ENCODE measurements at regions not wholly inside any gene's neighbourhood (a gene's known extent, or its start where the extent isn't known, plus 50 kb on each side); places are given as distances from the start of the nearest gene placed in this dataset.
"Not testable (repeated sequence)": the region's sequence is repeated elsewhere in the genome, so short reads cannot be mapped to it uniquely, and the experiment has no call there.

DNA sequence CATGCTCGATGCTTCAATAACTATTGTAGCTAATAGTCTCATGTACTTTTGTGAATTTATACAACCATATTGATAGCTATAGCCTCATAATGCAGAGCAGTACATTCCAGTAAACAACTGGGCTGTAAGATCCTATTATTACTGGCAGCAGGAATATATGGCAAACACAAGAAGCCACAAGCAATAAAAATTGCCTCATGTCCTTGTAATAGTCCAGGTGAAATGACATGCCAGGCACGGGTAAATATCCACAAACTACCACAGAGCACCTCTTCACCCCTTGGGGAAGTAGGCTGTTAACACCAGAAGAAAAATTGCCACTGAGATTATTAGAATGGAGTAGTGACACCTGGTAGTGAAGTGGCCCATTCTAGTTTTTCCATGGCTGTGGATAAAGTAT, 158.3 kb downstream of the MTX2 start:
- no peak for DNase-seq

DNA sequence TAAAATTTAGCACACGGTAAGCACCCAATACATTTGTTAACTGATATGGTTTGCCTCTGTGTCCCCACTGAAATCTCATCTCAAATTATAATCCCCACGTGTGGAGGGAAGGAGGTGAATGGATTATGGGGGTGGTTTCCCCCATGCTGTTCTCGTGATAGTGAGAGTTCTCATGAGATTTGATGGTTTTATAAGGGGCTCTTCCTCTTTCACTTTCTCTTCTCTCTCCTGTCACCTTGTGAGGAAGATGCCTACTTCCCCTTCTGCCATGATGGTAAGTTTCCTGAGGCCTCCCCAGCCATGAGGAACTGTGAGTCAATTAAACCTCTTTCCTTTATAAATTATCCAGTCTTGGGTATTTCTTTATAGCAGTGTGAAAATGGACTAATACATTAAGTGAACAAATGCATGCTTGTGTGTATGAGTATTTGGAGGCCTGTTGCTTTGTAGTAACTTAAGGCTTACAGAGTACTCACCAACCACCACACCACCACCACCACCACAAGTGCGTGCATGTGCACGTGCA, 159.8 kb downstream of the MTX2 start:
- not testable (repeated sequence) for DNase-seq

DNA sequence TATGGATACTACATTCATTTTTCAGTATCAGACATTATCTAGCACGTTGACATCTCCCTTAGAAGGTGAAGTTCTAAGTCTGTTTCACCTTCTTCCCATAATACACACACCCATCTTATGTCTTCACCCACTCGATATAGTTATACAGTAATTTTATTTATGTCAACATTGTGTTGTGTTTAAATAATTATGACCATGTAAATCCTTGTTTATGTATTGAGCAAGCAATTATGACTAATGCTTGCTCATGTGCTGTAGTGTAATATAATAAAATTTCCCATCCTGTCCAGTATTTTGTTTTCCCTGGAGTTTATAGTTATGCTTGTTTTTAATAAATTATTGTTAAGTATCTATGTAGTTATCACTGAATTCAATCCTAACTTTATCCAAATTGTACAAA, 163.2 kb downstream of the MTX2 start:
- DNase-seq = no peak

DNA sequence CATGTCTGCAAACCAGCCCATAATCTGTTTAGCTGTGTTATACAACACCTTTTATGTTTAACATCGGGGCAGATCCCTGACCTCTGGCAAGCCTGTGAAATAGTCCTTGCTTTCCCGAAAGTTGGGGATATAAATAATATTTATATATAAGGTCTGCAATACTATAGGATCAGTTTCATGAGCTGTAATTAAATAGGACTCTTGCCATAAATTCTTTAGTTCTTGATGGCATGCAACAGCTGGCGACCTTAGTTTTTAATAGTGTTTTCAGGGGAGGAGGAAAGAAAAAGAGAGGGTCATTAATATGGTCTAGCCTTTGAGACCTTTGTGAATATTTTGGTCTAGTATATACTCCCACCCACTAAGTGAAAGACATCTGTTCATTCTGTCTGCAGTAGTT, 166.5 kb downstream of the MTX2 start:
- DNase-seq = no peak

DNA sequence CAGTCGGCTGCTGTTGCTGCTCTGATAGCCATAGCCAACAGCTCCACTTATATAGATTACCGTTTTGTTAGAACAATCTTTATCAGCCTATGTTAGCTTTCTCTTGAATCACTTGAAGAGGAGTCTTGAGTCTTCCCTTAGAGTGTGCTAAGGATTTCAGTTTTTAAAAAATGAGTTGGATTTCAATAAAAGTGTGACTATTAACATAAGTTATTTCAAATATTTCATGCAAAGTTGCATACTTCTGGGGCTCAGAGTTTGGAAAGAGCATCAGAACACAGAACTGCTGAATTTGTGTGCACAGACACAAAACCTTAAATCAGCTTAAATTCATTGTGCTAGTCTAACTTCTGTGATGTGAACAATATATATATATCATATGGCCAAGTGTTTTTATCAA, 174.7 kb downstream of the MTX2 start:
- DNase-seq = no peak

DNA sequence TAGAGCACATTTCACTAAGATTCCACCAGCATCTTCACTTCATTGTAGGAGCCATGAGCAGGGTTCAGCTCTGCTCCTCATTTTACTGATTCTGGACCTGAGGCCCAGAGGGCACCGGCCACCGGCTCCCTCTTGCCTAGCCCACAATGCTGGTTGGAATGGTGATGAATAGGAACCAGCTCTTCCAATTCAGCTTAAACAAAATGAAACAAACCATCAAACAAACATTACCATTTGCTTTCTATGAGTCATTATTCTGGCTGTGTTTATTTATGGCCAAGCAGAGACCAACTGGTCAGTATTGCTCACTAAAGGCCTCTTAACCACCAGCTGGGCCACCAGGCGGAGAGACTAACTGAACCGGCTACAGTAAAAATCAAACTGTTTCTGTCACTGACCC, 176.7 kb downstream of the MTX2 start:
- DNase-seq = no peak

DNA sequence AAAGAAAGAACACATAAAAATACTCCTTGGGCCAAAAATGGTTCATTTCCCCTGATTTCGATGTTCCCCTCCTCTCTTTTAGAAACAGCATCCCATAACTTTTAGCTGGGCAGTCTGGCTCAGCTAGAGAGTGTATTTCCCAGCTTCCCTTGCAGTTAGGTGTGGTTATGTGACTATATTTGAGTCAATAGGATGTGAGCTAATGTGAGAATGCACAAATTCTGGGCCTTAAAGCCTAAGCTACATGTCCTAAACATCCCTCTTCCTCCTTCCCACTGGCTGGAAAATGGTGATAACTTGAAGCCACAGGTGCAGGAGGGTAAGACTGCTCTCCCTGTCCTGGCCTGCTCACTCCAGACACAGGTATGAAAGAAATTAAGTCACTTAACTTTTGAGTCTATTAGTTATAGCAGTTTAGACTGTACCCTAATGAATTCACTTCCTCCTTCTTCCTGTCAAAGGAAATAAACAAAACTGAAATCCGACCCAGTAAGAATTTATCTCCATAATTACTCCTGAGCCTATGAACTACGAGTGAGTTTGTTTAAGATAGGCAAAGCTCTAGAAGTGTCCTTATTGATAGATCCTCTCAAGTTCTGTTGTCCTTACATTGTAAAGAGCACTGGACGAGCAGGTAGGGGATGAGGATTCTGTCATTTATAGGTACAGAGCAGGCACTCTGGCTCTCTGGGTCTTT, 177.6 kb downstream of the MTX2 start:
- no peak for DNase-seq

DNA sequence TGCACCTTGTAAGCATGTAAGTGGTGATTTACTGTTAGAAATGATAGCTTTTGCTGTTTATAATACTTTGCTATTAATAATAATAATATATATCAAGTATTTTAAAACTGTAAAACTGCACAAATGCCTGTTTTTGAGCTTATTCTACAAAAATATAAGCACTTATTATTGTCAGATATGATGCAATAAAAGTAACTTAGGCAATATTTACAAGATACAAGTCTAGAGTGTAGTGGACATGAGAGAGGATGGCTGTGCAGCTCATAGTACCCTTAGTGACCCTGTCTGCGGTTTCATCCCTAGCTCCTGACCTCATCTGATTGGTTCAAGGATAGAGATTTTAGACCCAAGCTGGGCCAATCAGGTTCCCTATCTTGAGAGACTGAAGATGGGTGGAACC, 178.4 kb downstream of the MTX2 start:
- DNase-seq = no peak

DNA sequence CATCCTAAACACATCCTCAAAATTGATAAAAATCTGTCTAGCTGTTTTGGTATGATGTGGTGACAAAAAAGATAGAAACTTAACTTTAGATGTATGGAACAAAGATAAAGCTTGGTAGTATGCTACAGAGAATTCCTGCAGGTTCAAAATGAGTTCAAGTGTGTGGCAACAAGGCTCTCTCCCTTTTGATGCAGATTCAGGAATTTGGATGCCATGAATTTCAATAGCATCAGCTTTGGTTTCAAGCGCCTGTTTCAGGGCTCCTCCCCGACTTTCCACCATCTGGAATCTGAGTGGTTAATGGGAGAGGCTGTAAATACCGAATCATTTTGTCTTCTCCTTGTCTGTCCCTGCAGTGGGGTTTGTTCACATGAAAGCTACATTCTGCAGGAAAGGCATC, 180.6 kb downstream of the MTX2 start:
- DNase-seq = no peak

DNA sequence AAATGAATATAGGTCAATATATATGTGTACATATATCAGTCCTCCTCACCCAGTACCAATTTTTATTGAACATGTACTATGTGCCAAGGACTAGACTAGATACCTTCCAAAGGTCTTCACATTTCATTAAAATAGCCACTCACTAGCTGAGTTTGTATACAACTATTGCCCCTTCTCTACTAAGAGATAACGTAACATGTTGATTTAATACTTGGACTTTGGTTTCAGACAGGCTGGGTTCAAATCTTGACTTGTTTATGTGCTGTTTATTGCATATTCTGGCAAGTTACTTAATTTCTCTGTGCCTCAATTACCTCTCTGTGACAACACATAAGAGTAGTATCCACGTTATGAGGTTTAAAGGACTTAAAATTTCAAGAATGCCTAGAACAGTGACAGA, 184.5 kb downstream of the MTX2 start:
- no peak for DNase-seq

DNA sequence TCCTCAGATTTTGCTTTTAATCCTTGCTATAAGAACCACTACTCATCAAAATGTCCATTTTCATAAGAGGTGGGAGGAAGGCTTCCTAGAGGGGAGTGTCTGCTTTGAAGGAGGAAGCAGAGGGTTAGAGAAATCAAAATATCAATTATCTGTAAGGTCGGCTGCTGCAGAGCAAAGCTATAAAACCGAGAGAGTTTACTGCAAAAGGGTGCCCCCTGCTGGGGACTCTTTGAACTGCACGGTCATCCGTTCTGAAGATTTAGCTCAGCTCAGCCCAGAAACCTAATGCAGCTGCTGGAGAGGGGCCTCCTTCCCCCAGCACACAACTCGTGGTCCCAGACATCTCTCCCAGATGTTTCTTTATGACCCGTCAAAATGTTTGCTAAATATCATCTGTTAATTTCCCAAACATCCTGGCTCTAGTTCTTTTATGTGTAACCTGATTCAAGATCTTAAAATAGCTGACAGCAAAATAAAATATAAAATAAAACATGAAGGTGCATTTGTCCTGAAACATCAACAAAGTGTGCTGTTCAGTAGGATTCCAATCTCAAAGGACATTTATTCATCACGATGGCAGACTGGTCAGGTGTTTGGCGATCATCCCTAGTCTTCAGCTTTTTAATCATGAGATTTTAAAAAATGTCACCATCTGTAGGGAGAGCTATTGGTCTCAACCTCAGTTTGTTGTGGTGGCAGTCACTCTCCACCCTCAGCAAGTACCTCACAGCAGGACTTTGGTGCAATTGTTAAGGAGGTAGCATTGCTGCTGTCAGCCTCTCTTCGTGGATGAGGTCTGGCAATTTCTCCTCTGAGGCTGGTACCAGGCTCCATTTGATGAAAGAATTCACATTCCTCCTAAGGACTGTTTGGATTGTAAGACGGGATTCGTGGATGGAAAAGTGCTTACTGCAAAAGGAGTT, 185.9 kb downstream of the MTX2 start:
- peak; percentile 84 for DNase-seq

DNA sequence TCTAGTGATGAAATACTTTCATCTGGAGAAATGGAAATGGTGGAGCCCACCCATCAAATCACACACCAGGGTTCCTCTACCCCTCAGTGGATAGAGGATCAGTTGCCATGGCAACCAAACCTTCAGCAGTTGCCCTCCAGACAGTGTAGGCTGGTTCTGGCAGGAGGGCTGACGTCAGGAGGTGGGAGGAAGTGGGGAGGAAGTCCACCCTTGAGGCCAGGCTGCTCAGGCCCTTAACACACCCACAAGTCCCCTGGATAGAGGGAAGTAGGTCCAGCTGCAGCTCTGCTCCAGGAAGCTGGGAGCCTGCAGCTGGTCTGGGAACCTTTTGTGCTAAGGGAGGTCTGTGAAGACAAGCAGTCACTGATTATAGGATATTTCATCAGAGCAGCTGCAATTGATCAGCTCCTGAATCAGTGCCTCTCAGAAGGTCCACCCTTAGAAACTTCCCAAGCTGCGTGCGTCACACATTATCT, 186.6 kb downstream of the MTX2 start:
- no peak for DNase-seq

DNA sequence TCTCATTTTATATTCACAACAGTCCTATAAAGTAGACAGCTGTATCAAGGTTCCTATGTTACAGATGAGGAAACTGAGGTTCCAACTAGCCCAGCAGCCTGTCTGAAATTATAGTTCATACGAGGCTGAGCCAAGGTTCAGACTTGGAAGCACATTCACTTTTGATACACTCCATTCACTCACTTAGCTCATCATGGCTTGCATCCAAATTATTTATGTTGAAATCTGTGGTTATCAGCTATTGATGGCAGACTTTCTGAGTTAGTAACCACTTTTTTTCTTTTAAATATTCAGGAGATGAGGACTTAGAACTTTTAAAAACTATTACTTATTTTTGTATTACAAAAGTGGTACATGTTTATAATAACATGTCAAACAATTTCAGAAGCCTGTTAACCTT, 188.2 kb downstream of the MTX2 start:
- DNase-seq = no peak

DNA sequence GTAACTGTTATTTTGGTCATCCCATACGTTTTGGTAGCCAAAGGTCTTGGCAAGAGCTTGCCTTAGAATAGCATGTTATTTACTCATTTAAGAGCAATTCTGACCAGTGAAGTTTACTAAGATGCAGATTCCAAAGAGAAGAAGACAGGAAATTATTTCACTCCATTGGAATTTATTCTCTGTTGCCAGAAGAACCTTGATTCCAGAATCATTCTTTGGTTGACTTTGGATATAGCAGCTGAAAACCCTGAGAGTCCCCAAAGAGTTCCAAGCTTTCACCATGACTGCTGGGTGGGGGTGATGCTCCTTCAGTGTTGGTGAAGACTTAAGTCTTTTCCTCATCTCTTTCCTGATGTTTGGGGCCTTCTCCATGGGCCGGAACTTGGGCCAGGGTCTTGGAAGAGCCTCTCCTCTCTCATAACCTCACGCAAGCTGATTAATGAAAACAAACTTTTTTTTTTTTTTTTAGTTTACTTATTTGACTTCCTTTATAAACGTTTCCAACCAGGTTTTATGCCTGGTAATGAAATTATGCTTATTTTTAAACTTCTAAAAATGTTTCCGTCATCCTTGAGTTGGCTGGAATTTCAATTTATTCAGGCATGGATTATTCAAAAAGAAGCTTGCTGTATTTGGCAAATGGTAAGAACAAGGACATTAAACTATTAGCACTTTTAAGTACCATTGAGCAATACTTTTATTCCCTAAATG, 192.0 kb downstream of the MTX2 start:
- DNase-seq = no peak

DNA sequence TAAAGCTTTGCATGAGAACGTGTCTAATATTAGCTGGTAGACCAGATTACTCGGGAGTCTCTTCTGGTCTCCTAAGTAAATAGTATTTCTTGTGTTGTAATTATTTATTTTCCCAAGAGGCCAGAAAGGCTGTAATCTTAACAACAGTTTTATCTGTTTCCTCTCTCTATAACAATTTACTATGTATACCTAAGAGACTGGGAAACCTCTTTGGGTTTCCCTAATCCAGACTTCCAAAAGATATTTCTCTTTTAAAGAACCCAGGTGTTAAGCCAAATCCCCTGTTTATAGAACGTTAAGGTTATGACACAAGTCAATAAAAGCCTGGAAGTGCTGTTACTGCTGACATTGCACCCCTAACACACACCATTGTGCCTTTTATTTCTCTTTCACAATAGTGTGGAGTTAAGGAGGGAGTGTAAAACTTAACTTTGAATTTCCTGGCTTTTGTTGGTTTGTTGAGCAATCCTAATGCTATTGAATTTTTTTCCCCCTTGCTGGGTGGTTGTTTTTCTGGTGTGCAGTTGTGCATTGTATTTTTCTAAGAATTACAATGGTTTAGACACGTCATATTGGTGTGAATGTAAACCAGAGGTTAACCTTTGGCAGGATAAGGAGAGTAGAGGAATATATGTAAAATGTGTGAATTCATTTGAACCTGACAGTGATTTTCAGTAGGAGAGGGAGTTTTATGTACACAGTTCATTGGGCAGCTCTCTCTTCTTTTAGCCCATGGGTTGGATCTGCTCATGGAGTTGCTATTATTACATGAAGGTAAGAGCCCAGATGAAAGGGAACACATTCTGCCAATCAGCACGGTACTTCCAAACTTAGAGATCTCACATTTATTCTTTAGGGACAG, 192.8 kb downstream of the MTX2 start:
- no peak for DNase-seq

DNA sequence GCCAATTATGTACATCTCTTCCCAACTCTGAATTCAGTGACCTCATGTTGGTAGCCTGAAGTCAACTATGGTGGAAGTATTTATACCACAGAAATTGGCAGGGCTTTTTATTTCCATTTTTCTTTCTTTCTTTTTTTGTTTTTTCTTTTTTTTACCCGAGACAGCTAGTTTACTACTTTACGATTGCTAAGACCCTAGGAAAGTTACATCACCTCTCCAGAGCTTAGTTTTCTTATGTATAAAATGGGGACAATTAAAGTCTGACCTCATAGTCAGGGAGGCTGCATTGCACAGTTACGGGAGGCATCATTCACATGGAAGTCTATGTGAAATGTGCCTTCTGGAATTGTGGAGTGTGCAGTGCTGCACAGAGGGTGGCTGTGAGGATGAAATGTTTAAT, 194.3 kb downstream of the MTX2 start:
- DNase-seq = no peak

DNA sequence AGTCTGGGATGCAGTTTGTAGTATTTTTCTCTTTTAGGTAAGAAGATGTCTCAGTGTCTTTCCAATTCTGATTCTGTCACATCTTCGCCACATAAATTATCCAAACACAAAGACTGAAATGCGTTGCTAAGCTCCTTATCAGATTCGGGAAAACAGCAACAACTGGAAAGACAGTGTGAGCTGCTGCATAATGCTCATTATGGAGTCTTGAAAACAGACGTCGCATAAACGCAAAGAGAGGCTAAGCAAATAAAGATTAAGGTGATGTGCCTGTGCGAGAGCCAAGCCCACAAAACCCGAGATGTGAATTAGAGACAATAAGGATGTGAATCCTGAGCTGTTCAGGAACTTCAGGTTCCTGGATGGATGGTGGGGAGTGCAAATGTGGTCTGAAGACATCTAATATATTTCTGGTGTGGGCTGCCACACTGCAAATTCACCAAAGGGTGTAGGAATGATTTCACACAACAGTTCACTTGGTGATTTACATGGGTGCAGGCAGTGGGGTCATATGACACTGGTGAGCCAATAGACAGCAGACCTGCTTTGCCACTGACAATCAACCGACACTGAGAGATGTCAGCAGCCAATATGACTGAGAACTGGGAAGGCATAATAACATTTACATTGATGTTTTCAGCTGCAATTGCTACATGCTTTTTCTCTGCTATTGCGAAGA, 195.8 kb downstream of the MTX2 start:
- DNase-seq = no peak

DNA sequence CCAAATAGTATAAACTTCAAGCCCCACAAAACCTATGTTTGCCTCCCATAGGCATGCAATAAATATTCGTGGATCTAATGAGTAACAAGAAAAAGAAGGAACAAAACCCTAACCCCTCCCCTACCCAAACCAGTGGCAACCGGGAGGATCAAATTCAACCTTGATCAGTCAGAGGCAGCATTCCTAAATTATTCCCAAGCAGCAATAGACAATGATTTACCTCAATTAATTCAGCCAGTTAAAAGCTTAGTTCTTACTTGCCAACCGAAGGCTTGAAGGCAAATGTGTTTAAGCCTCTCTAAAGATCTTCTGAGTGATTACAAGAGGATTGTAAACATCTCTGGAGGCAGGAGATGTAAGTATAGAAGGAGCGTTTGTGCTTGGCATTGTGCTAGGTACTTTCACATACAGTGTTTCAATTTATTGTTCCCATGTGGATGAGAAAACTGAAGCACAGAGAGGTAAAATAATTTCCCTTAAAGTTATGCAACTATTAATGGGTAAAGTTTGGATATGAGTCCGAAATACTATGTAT, 197.7 kb downstream of the MTX2 start:
- DNase-seq = no peak

DNA sequence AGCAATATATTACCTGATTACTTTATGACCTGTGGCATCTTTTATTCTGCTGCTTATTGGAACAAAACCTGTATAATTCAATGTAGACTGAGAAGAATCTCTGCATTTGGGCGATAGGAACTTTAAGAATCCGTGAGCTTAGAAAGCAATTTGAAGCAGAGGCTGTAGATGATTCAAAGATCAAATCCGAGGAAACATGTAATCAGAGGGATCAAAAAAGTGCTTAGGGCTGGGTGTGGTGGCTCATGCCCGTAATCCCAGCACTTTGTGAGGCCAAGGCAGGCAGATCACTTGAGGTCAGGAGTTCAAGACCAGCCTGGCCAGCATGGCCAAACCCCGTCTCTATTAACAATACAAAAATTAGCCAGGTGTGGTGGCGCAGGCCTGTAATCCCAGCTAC, 198.4 kb downstream of the MTX2 start:
- DNase-seq = no peak

DNA sequence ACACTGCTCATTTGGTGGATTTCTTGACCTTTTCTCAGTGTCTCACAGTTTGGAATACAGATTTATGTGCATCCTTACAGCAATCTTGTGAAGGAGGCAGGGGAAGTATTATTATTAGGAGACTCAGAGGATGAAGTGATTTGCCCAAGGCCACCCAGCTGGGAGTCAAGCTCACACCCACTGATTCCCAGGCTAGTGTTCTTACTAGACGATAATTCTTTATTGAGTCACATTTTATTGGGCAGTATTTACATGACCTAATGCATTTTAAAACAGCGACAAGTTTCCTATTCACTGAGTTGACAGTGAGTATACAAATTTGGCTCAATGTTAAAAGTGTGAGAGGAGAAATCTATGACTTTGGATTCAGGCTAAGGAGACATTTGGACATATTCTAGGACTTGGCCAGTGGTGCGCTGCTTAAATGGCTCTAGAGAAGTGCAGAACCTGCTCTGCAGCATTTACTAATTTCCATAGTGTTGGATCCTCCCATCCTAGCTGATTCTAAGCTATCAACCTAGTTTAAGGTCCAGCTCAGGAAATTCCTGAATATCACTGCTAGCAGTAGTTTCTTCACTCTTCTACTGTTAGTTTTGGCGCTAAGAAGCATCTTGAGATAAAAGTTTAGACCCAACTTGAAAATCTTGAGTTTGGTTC, 199.3 kb downstream of the MTX2 start:
- DNase-seq = no peak

DNA sequence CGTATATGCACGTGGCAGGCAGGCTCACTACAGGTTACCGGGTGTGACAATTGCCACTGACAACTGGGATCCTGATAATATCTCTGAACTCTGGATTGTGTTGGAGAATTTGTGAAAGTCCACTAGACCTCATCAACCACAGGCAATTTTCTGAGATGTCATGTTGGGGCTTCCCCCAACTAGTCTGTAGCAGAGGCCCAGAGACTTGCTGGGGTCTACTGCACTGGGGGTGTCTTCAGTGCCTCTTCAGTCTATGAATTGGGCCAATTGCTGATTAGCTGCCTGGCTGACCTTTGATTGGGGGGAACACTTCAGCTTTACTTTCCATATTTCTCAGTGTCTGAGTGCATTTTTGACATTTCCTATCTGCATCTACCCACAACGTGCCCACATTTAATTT, 201.5 kb downstream of the MTX2 start:
- no peak for DNase-seq

All from CD4-positive, alpha-beta T cell treated with Interleukin-17A for 4 hours (primary cell).